ENCODE measurements at regions not wholly inside any gene's neighbourhood (a gene's known extent, or its start where the extent isn't known, plus 50 kb on each side); places are given as distances from the start of the nearest gene placed in this dataset.

DNA sequence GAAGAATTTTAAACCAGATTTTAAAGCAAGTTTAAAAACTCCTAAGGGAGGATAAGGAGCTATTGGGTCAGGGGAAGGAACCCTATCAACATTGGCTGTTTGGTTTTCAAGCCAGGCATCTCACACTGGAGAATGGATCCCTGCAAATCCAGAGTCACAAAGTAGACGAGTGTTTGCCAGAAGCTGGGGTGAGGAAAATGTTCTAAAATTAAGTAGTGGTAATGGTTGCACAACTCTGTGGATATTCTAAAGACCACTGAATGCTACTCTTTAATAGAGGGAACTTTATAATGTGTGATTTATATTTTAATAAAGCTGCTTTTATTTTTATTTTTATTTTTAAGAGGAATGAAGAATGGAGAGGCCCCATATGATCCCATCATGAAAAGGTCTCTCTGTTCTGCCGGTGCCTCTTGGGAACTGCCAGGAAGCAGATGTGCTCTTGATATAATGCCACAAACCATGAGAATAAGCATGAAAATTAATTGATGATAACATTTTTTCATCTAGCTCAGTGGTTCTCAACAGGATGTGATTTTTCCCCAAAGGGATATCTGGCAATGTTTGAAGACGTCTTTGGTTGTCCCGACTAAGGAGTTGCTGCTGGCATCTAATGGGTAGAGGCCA, 379.0 kb upstream of the CNR1 start:
- Histone ChIP-seq H3K4me1 (no peaks in the 10 kb centered on the region), H3K9me3 (no peaks in the 10 kb centered on the region), H3K36me3 (no peaks in the 10 kb centered on the region), H3K27me3 (no peaks in the 10 kb centered on the region), H3K27ac (no peak overlapping the region), H3K4me3 (no peak overlapping the region)
- no peak for DNase-seq
- no peak for TF ChIP-seq POLR2A (IDR thresholded peaks at IDR 0.05)
- TF ChIP-seq, protein P1, sequence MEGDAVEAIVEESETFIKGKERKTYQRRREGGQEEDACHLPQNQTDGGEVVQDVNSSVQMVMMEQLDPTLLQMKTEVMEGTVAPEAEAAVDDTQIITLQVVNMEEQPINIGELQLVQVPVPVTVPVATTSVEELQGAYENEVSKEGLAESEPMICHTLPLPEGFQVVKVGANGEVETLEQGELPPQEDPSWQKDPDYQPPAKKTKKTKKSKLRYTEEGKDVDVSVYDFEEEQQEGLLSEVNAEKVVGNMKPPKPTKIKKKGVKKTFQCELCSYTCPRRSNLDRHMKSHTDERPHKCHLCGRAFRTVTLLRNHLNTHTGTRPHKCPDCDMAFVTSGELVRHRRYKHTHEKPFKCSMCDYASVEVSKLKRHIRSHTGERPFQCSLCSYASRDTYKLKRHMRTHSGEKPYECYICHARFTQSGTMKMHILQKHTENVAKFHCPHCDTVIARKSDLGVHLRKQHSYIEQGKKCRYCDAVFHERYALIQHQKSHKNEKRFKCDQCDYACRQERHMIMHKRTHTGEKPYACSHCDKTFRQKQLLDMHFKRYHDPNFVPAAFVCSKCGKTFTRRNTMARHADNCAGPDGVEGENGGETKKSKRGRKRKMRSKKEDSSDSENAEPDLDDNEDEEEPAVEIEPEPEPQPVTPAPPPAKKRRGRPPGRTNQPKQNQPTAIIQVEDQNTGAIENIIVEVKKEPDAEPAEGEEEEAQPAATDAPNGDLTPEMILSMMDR (IDR thresholded peaks at IDR 0.05) = no peak

DNA sequence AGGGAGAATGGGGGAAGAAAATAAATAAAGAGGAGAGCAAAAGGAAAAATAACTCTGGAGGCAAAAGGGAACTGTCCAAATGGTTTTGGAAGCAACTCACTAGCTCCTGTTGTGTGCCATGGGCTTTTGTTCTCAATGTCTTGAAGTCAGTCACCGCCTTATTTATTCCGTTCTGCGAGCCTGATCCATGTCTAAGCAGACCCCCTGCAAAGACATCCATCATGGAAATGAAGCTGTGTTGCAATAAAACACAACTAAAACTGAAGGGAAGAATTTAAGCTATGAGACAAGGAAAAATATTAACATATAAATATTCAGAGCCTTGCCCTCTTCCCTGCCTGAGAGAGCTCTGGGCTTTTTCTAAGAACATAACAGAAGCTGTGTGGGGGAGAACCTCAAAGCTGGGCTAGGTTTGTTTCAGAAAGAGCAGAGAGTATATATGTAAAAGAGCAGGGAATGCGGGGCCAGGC, 373.2 kb upstream of the CNR1 start:
- Histone ChIP-seq H3K4me3 (no peak overlapping the region), H3K27ac (no peak overlapping the region), H3K36me3 (no peaks in the 10 kb centered on the region), H3K9me3 (no peaks in the 10 kb centered on the region), H3K4me1 (no peaks in the 10 kb centered on the region), H3K27me3 (no peaks in the 10 kb centered on the region)
- no peak for TF ChIP-seq POLR2A (IDR thresholded peaks at IDR 0.05)
- TF ChIP-seq, protein P1 (IDR thresholded peaks at IDR 0.05) = no peak
- DNase-seq = no peak

DNA sequence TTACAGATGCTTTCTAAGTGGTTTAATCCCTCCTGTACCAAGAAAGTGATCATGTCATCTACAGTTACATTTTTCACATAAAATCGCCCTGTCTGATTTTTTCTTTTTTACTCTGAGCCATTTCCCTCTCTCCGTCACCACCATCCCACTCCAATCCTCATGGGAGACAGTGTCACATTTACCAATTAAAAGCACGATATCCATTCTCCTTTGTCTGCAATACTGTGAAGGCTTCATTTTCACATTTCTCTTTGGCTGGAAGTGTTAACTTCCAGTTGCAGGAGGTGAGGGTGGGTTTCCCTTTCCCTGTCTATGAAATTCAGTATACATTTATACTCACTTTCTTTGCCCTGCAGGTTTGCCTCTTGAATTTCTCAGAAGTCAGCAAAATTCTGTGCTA, 372.7 kb upstream of the CNR1 start:
- DNase-seq = no peak
- Histone ChIP-seq H3K27me3 (no peaks in the 10 kb centered on the region), H3K9me3 (no peaks in the 10 kb centered on the region), H3K36me3 (no peaks in the 10 kb centered on the region), H3K4me3 (no peak overlapping the region), H3K27ac (no peak overlapping the region), H3K4me1 (no peaks in the 10 kb centered on the region)
- TF ChIP-seq POLR2A (IDR thresholded peaks at IDR 0.05) = no peak
- TF ChIP-seq, protein P1 (IDR thresholded peaks at IDR 0.05) = no peak

DNA sequence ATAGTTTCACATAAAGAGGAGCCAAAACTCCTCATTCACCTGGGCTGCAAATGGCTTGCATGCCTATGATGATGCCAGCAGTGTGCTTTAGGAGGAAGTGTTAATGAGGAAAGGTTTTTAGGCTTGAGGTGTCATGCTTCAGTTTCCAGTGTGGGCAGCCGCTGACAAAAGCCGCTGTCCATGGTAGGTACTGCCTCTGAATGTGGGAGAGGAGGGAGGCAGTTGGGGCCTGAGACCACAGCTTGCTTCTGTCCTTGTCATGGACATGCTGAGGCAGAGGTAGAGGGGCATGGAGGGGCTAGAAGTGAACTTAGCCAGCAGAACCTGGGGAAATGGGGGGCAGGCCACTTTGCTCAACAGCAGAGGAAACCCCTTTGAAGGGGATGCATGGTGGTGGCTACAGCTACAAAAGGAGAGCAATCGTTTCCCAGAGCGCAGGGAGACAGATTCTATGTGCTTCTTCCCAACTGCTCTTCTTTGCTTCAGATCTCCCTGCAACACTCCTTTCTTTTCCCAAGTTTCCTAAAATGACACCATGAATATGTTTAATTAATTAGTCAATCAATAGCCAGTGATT, 372.1 kb upstream of the CNR1 start:
- H3K36me3 ChIP-seq = no peaks in the 10 kb centered on the region
- TF ChIP-seq, protein P1 (IDR thresholded peaks at IDR 0.05) = no peak
- TF ChIP-seq POLR2A (IDR thresholded peaks at IDR 0.05) = no peak
- H3K27me3 ChIP-seq = no peaks in the 10 kb centered on the region
- no peaks in the 10 kb centered on the region for H3K4me1 ChIP-seq
- no peak for DNase-seq
- H3K4me3 ChIP-seq = no peak overlapping the region
- no peak overlapping the region for H3K27ac ChIP-seq
- H3K9me3 ChIP-seq = no peaks in the 10 kb centered on the region

DNA sequence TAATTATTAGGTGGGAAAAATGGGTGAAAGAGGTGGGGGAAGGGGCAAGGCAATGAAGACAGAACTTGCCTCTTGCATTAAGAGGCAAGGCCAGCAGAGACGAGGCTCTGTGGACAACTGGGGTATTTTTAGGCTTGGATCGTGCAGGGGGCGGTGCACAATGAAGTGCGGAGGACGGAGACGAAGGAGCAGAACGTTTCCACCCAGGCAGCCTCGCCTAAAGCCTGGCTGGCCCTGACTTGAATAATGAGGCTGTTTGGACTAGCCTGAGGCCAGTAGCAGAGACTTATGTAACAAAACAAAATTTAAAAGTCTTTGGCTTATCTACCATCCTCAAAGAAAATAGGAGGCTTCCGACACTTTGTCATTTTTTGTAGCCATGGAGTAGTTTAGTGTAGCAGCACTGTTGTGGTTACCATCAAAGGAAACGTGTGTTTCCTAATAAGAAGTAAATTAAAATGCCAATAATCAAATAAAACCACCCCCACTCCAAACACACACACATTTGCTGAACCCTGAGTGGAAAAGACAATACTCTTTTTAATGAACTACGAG, 370.0 kb upstream of the CNR1 start:
- H3K4me3 ChIP-seq = no peak overlapping the region
- H3K27me3 ChIP-seq = no peaks in the 10 kb centered on the region
- no peaks in the 10 kb centered on the region for H3K36me3 ChIP-seq
- TF ChIP-seq, protein P1 (IDR thresholded peaks at IDR 0.05) = no peak
- no peak for TF ChIP-seq POLR2A (IDR thresholded peaks at IDR 0.05)
- H3K27ac ChIP-seq = no peak overlapping the region
- no peaks in the 10 kb centered on the region for H3K4me1 ChIP-seq
- no peak for DNase-seq
- H3K9me3 ChIP-seq = no peaks in the 10 kb centered on the region

All from Peyer's patch (tissue), 4 donors.